ENCODE measurements at regions not wholly inside any gene's neighbourhood (a gene's known extent, or its start where the extent isn't known, plus 50 kb on each side); places are given as distances from the start of the nearest gene placed in this dataset.
"Not testable (repeated sequence)": the region's sequence is repeated elsewhere in the genome, so short reads cannot be mapped to it uniquely, and the experiment has no call there.

GRCh38 chr3:14016900-14017475, 107.7 kb downstream of the CHCHD4 start:
- H3K27ac ChIP-seq: peak overlapping the region in 1 of 2 donors; percentile 35
- no peaks in the 10 kb centered on the region for H3K4me1 ChIP-seq (replicated peaks)
- H3K9me3 ChIP-seq: no peaks in the 10 kb centered on the region
- WGBS: 42% methylated on average over 8 of the region's 8 CpGs
- no peak for DNase-seq (ENCODE audit: low spot score)
- H3K36me3 ChIP-seq: no peaks in the 10 kb centered on the region
- intact Hi-C loops (cut with DNase I): no loop called here
- no peak overlapping the region for H3K4me3 ChIP-seq
- TF ChIP-seq POLR2AphosphoS5 (IDR thresholded peaks at IDR 0.05): no peak
- TF ChIP-seq POLR2A (IDR thresholded peaks at IDR 0.05): no peak
- TF ChIP-seq, protein P1, sequence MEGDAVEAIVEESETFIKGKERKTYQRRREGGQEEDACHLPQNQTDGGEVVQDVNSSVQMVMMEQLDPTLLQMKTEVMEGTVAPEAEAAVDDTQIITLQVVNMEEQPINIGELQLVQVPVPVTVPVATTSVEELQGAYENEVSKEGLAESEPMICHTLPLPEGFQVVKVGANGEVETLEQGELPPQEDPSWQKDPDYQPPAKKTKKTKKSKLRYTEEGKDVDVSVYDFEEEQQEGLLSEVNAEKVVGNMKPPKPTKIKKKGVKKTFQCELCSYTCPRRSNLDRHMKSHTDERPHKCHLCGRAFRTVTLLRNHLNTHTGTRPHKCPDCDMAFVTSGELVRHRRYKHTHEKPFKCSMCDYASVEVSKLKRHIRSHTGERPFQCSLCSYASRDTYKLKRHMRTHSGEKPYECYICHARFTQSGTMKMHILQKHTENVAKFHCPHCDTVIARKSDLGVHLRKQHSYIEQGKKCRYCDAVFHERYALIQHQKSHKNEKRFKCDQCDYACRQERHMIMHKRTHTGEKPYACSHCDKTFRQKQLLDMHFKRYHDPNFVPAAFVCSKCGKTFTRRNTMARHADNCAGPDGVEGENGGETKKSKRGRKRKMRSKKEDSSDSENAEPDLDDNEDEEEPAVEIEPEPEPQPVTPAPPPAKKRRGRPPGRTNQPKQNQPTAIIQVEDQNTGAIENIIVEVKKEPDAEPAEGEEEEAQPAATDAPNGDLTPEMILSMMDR (IDR thresholded peaks at IDR 0.05): no peak
- no peaks in the 10 kb centered on the region for H3K27me3 ChIP-seq (replicated peaks; ENCODE audit: insufficient read depth)

GRCh38 chr3:14007006-14007405, 117.7 kb downstream of the CHCHD4 start:
- no peak for DNase-seq (ENCODE audit: low spot score)
- TF ChIP-seq POLR2A (IDR thresholded peaks at IDR 0.05) (no peak), POLR2AphosphoS5 (IDR thresholded peaks at IDR 0.05) (no peak)
- TF ChIP-seq, protein P1 (IDR thresholded peaks at IDR 0.05): no peak
- intact Hi-C loops (cut with DNase I): no loop called here
- 34% methylated on average over 4 of the region's 4 CpGs for WGBS
- no peaks in the 10 kb centered on the region for H3K36me3 ChIP-seq
- H3K27me3 ChIP-seq (replicated peaks; ENCODE audit: insufficient read depth): no peaks in the 10 kb centered on the region
- no peak overlapping the region for H3K4me3 ChIP-seq
- H3K9me3 ChIP-seq: no peaks in the 10 kb centered on the region
- H3K27ac ChIP-seq: no peak overlapping the region
- H3K4me1 ChIP-seq (replicated peaks): no peaks in the 10 kb centered on the region

GRCh38 chr3:14001136-14001535, 121.3 kb upstream of the WNT7A start:
- no peak for DNase-seq (ENCODE audit: low spot score)

GRCh38 chr3:14000556-14000955, 120.7 kb upstream of the WNT7A start:
- H3K27ac ChIP-seq: no peak overlapping the region
- no peak for DNase-seq (ENCODE audit: low spot score)
- no peaks in the 10 kb centered on the region for H3K4me1 ChIP-seq (replicated peaks)
- intact Hi-C loops (cut with DNase I): no loop called here
- H3K27me3 ChIP-seq (replicated peaks; ENCODE audit: insufficient read depth): no peaks in the 10 kb centered on the region
- no peaks in the 10 kb centered on the region for H3K9me3 ChIP-seq
- TF ChIP-seq, protein P1 (IDR thresholded peaks at IDR 0.05): no peak
- TF ChIP-seq POLR2A (IDR thresholded peaks at IDR 0.05): no peak
- TF ChIP-seq POLR2AphosphoS5 (IDR thresholded peaks at IDR 0.05): no peak
- WGBS: 50% methylated on average over 2 of the region's 2 CpGs
- no peak overlapping the region for H3K4me3 ChIP-seq
- no peaks in the 10 kb centered on the region for H3K36me3 ChIP-seq

More at GRCh38 chr3:14001136-14001535, 121.3 kb upstream of the WNT7A start:
- H3K27ac ChIP-seq: no peak overlapping the region
- H3K36me3 ChIP-seq: no peaks in the 10 kb centered on the region
- no peak overlapping the region for H3K4me3 ChIP-seq
- H3K27me3 ChIP-seq (replicated peaks; ENCODE audit: insufficient read depth): no peaks in the 10 kb centered on the region
- TF ChIP-seq, protein P1 (IDR thresholded peaks at IDR 0.05): no peak
- TF ChIP-seq POLR2AphosphoS5 (IDR thresholded peaks at IDR 0.05) (no peak), POLR2A (IDR thresholded peaks at IDR 0.05) (no peak)
- H3K4me1 ChIP-seq (replicated peaks): no peaks in the 10 kb centered on the region
- intact Hi-C loops (cut with DNase I): no loop called here
- no peaks in the 10 kb centered on the region for H3K9me3 ChIP-seq

DNA sequence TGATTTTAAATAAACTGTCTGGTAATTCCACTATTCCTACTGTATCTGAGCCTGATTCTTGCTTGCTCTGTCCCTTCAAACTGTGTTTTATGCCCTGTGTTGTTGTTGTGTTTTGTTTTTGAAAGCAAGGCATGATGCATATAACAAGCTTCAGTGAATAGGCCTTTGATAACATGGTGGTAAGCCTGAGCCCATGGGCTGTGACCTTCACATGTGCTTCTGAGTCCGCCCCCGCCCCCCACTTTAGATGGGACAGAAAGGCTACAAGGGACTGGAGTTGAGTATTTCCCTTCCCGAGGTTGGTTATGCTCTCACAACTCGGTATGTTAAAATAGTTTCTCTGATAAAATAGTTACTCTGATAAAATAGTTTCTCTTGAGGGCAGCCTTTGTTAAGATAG, 119.0 kb upstream of the WNT7A start:
- no peak for DNase-seq (ENCODE audit: low spot score)
- WGBS: 93% methylated on average over 4 of the region's 4 CpGs
- Histone ChIP-seq H3K27me3 (replicated peaks; ENCODE audit: insufficient read depth) (no peaks in the 10 kb centered on the region), H3K4me1 (replicated peaks) (no peaks in the 10 kb centered on the region), H3K36me3 (no peaks in the 10 kb centered on the region), H3K4me3 (no peak overlapping the region), H3K9me3 (no peaks in the 10 kb centered on the region), H3K27ac (no peak overlapping the region)
- intact Hi-C loops (cut with DNase I): no loop called here
- TF ChIP-seq POLR2AphosphoS5 (IDR thresholded peaks at IDR 0.05): no peak
- TF ChIP-seq, protein P1 (IDR thresholded peaks at IDR 0.05): no peak
- TF ChIP-seq POLR2A (IDR thresholded peaks at IDR 0.05): no peak

GRCh38 chr3:13995216-13995615, 115.3 kb upstream of the WNT7A start:
- H3K36me3 ChIP-seq; H3K27ac ChIP-seq; H3K9me3 ChIP-seq; H3K4me3 ChIP-seq; H3K4me1 ChIP-seq (replicated peaks); H3K27me3 ChIP-seq (replicated peaks; ENCODE audit: insufficient read depth); intact Hi-C loops (cut with DNase I); DNase-seq (ENCODE audit: low spot score): not testable (repeated sequence)
- WGBS: 90% methylated on average over 12 of the region's 12 CpGs

- H3K36me3 ChIP-seq; H3K27me3 ChIP-seq (replicated peaks; ENCODE audit: insufficient read depth); H3K4me1 ChIP-seq (replicated peaks); H3K27ac ChIP-seq; H3K4me3 ChIP-seq; H3K9me3 ChIP-seq; intact Hi-C loops (cut with DNase I); DNase-seq (ENCODE audit: low spot score): not testable (repeated sequence)
- 88% methylated on average over 1 of the region's 1 CpG for WGBS
Observed at GRCh38 chr3:13988925-13989324, 109.1 kb upstream of the WNT7A start.
